MCF 10A (cell line): ENCODE measurements at regions not wholly inside any gene's neighbourhood (a gene's known extent, or its start where the extent isn't known, plus 50 kb on each side); places are given as distances from the start of the nearest gene placed in this dataset.

Experiments used
- BruUV-seq: library from RNA; stranded (reverse); fragments of 400-500 nt; replicated peaks from 2 replicates; lab custom pipeline; 2021; lab: Mats Ljungman, UMichigan
- CTCF ChIA-PET: fragments of 300-600 bp; sonication (Branson Sonifier 250); formaldehyde crosslinking; extraction: SDS; loops from one replicate; lab custom pipeline; 2021; ENCODE audit warnings: antibody characterized with exemption, inconsistent platforms; lab: Yijun Ruan, JAX
- POLR2A ChIA-PET: fragments of 300-600, 350-650 bp; sonication (Branson Sonifier 250); formaldehyde crosslinking; extraction: SDS; loops from one replicate; lab custom pipeline; 2020; ENCODE audit warnings: antibody characterized with exemption, inconsistent platforms; lab: Yijun Ruan, JAX
- DNase-seq: peaks from one replicate; pipeline ENCODE4 v3.0.0-alpha.2; 2018; ENCODE audit not compliant: unreplicated experiment
- H3K27ac Mint-ChIP-seq: one replicate; pipeline ENCODE4 v1.8.0; 2022; ENCODE audit warnings: mild to moderate bottlenecking, low read depth, mixed read lengths; ENCODE audit not compliant: unreplicated experiment
- H3K27me3 Mint-ChIP-seq: one replicate; pipeline ENCODE4 v1.8.0; 2022; ENCODE audit warnings: mixed read lengths; ENCODE audit not compliant: insufficient read depth, unreplicated experiment
- H3K36me3 Mint-ChIP-seq: one replicate; pipeline ENCODE4 v1.8.0; 2022; ENCODE audit warnings: mild to moderate bottlenecking, moderate library complexity, mixed read lengths; ENCODE audit not compliant: insufficient read depth, unreplicated experiment
- H3K4me1 Mint-ChIP-seq: one replicate; pipeline ENCODE4 v1.8.0; 2022; ENCODE audit warnings: mixed read lengths; ENCODE audit not compliant: insufficient read depth, unreplicated experiment
- H3K4me3 Mint-ChIP-seq: one replicate; pipeline ENCODE4 v1.8.0; 2022; ENCODE audit warnings: mild to moderate bottlenecking, moderate library complexity, mixed read lengths; ENCODE audit not compliant: unreplicated experiment
- H3K9me3 Mint-ChIP-seq: one replicate; pipeline ENCODE4 v1.8.0; 2022; ENCODE audit warnings: mixed read lengths; ENCODE audit not compliant: unreplicated experiment
- intact Hi-C: fragments of 100-400 bp; cut with micrococcal nuclease; formaldehyde crosslinking; loops from 2 replicates; pipeline ENCODE4 v1.14.1; 2022
- TF ChIP-seq, protein P1 (sequence below): fragments of 200-600 bp; IDR thresholded peaks from one replicate; pipeline ENCODE4 v1.8.0; 2022; ENCODE audit warnings: antibody characterized with exemption, mild to moderate bottlenecking; ENCODE audit not compliant: unreplicated experiment

DNA sequence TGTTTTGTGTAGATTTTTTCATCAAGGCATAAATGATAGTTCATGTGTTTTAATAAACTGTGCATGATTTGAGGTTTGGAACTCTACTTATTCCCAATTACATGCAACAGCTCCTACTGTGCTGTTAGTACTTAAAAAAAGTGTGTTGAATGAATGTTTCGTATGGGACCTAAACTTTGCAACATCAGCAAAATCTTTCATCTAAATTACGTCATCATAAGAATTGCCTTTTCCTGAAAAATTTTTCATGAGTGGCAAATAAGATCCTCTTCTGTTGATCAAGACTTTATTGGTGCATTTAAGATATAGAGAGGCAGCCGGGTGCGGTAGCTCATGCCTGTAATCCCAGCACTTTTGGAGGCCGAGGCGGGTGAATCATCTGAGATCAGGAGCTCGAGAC is 826.1 kb downstream of the SEMA5A start:
- BruUV-seq = no TSS peak
- Mint-ChIP-seq H3K4me1 (no peaks in the 10 kb centered on the region), H3K4me3 (no peak overlapping the region), H3K27ac (no peak overlapping the region), H3K27me3 (no peaks in the 10 kb centered on the region), H3K9me3 (no peaks in the 10 kb centered on the region), H3K36me3 (no peaks in the 10 kb centered on the region)
- ChIA-PET POLR2A (interaction anchor here (0.6 kb wide), 1 partner anchor 29 kb away, joined by 3 read pairs; no protein-coding TSS in a partner anchor), CTCF (no interaction called here)
- TF ChIP-seq, protein P1, sequence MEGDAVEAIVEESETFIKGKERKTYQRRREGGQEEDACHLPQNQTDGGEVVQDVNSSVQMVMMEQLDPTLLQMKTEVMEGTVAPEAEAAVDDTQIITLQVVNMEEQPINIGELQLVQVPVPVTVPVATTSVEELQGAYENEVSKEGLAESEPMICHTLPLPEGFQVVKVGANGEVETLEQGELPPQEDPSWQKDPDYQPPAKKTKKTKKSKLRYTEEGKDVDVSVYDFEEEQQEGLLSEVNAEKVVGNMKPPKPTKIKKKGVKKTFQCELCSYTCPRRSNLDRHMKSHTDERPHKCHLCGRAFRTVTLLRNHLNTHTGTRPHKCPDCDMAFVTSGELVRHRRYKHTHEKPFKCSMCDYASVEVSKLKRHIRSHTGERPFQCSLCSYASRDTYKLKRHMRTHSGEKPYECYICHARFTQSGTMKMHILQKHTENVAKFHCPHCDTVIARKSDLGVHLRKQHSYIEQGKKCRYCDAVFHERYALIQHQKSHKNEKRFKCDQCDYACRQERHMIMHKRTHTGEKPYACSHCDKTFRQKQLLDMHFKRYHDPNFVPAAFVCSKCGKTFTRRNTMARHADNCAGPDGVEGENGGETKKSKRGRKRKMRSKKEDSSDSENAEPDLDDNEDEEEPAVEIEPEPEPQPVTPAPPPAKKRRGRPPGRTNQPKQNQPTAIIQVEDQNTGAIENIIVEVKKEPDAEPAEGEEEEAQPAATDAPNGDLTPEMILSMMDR = no peak
- no peak for DNase-seq
- intact Hi-C loops = no loop called here

DNA sequence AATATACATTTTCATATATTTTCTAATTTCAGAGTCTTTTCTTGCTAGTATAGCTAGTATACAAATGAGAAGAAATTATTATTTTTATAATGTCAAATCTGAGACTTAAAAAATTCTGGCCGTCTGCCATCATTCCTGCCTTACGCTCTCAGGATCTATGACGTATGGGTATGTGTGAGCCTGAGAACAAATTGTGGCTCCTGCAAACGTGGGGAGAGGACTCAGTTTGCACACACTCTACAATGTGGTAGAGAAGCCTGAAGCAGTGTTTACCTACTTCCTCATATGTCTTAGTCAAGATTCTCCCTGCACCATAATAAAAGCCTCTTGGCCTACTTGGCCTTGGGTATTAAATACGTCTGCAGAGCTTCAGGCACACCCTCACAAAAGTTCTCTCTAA is 825.4 kb downstream of the SEMA5A start:
- H3K27ac Mint-ChIP-seq = no peak overlapping the region
- ChIA-PET POLR2A (interaction anchor here (1.0 kb wide), 1 partner anchor 8 kb away, joined by 5 read pairs; no protein-coding TSS in a partner anchor), CTCF (no interaction called here)
- BruUV-seq = no TSS peak
- no peaks in the 10 kb centered on the region for H3K4me1 Mint-ChIP-seq
- H3K4me3 Mint-ChIP-seq = no peak overlapping the region
- no peaks in the 10 kb centered on the region for H3K36me3 Mint-ChIP-seq
- no peaks in the 10 kb centered on the region for H3K9me3 Mint-ChIP-seq
- intact Hi-C loops = no loop called here
- no peaks in the 10 kb centered on the region for H3K27me3 Mint-ChIP-seq
- no peak for DNase-seq
- TF ChIP-seq, protein P1 = no peak

GRCh38 chr5:8721536-8721935 is 824.3 kb downstream of the SEMA5A start:
- TF ChIP-seq, protein P1 = no peak
- no peaks in the 10 kb centered on the region for H3K36me3 Mint-ChIP-seq

DNA sequence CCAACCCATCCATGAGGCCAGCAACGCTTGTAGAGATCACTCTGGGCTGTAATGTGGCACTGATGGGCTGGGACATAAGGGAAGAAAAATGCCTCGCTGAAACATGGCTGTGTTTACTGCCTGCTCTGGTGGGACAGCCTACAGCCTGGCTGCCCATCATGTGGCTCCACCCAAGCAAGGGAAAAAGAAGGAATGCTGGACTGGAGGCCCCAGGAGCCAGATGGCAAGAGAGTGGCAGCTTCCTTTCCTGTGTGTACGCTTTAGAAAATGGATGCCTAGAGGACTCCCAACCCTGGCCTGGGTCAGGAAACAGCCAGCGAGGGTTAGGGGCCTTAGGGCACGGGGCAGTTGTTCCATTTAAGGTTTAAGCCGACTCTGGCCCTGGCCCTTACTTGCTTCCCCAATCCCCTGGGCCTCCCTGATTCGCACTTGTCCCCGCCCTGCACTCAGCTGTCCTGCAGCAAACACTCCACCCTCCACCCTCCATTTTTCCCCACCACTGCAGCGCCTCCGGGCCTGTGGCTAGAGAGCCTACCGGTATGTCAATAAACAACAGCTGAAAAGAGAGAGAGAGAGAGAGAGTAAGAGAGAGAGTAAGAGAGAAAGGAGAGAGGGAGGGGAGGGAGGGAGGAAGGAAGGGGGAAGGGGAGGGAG is 819.4 kb downstream of the SEMA5A start:
- Mint-ChIP-seq H3K4me3 (no peak overlapping the region), H3K4me1 (no peaks in the 10 kb centered on the region), H3K27me3 (no peaks in the 10 kb centered on the region), H3K27ac (no peak overlapping the region), H3K36me3 (no peaks in the 10 kb centered on the region), H3K9me3 (no peaks in the 10 kb centered on the region)
- no TSS peak for BruUV-seq
- intact Hi-C loops = no loop called here
- ChIA-PET POLR2A (no interaction called here), CTCF (no interaction called here)
- TF ChIP-seq, protein P1 = no peak
- no peak for DNase-seq

More at GRCh38 chr5:8721536-8721935, 824.3 kb downstream of the SEMA5A start:
- Mint-ChIP-seq H3K27me3 (no peaks in the 10 kb centered on the region), H3K9me3 (no peaks in the 10 kb centered on the region), H3K4me3 (no peak overlapping the region), H3K27ac (no peak overlapping the region), H3K4me1 (no peaks in the 10 kb centered on the region)
- intact Hi-C loops = no loop called here
- DNase-seq = no peak
- ChIA-PET POLR2A (no interaction called here), CTCF (no interaction called here)
- no TSS peak for BruUV-seq
